GM18498 (cell line): ENCODE measurements at regions not wholly inside any gene's neighbourhood (a gene's known extent, or its start where the extent isn't known, plus 50 kb on each side); places are given as distances from the start of the nearest gene placed in this dataset.

Experiments
- ATAC-seq: cut with Tn5 transposase; IDR thresholded peaks from one replicate; pipeline ENCODE4 v1.9.1; 2021; ENCODE audit warnings: mild to moderate bottlenecking, moderate library complexity; ENCODE audit not compliant: unreplicated experiment

- ATAC-seq = no peak
These were observed 54.0 kb upstream of the STMND1 start for GRCh38 chr6:17047889-17048288.

DNA sequence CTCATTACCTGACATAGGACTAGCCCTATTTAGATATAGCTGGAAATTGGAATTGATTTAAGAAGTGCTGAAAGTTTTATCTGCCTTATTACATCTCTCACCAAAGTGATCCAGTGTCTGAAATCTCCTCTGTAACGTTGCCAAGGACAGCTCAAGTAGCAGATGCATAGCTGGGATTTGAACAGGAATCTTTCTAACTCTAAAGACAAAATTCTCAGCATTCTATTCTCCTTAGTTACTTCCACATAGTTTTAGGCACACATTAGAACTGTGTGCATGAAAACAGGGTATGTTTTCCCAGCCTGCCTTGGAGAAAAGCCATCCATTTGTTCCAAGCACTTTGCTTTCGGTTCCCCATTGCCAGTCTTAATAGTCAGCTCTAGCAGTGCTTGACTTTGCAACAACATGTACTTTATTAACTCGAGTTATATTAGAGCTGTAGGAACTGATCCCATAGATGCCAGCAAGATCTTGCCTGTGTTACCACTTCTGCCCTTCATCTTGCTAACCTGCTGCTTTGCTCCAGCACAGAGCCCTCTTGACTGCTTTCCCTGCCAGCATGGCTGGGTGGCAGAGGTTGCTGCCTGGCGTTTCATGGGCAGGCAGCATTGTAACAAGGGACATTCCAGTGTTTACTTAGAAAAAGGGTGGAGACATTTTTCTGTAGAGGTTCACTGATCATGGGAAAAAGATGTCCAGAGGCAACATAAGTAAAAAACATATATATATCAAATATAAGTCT lies 56.1 kb upstream of the STMND1 start:
- ATAC-seq = no peak

- ATAC-seq = no peak
These were observed 58.7 kb upstream of the STMND1 start for GRCh38 chr6:17043148-17043522.

DNA sequence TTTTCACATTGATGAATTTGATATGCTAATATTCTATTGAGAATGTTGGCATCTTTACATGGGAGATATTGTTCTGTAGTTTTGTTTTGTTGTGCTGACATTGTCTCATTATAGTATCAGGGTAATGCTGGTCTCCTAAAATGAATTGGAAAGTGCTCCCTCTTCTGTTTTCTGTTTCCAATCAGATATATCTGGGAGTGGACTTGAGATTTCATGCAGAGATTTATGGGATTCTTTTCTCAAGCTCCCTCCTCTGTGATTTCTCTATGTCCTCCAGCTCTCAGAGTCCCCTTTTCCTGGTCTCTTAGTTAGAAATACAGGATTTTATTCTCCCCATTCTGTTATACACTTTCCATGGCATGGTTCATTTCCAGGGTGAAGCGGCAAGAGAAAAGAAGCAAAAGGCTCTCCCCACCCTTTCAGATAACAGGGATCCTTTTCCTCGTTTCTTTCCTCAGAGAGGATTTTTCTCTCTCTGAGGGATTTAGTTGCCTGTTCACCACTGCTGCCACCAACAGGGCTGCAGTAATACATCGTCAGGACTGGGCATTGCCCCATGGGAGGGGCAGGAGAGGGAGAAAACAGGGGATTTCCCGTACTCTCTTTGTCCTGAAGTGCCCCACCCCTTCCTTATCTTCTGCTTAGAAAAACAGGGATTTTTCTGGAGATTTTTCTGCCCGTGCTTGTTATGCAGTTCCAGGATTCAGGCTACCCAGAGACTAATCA lies 59.3 kb upstream of the STMND1 start:
- ATAC-seq = no peak

- ATAC-seq = no peak
These were observed 62.6 kb upstream of the STMND1 start for GRCh38 chr6:17039266-17039665.

DNA sequence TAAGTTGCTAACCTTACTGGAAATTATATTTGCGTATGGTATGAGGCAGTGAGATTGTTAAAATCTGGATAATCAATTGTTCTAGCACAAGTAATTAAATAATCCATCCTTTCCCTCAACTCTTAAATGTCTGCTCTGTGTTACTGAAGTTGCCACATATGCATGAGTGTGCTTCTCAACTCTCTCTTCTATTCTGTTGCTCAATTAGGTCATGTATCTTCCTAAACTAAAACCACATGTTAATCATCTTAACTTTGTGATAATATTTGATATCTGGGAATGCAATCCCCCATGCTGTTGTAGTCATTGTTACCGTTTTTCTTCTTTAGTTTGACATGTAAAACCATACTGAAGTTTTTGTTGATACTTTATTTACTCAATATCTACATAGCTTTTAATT lies 63.5 kb upstream of the STMND1 start:
- ATAC-seq = no peak

GRCh38 chr6:17036065-17036393 lies 65.8 kb upstream of the STMND1 start:
- no peak for ATAC-seq

DNA sequence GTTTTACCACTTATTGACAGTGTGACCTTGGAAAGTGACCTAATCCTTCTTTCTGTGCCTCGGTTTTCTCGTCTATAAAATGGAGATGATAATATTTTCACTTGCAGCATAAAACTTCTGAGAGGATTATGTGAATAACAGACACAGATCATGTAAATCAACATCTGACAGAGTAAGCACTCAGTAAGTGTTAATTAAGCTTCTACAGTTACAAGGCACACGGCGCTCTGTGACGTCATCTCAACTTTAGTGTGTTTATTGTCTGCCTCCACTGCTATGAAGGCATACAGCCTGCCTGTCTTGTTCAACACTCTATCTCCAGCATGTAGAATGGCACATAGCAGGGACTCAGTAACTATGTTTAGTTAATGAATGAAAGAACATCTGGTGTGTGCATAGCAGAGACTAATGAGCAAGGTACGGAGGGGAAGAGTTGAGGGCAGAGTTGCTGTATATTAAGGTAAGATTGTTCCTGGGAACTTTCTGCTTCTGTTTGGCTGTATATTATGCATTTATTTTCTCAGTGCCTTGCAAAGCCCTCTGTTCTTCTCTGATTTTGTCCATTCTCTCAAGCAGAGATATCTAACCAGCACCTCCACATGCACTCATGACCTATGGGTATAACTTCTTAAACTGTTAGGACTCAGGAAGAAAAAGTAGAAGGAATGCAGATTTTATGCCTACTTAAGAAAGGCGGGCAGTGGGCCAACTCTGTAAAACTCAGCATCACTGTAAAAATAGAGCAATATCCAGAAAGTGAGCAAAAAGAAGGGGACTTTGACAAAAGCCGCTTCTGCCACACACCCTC lies 66.4 kb upstream of the STMND1 start:
- no peak for ATAC-seq

DNA sequence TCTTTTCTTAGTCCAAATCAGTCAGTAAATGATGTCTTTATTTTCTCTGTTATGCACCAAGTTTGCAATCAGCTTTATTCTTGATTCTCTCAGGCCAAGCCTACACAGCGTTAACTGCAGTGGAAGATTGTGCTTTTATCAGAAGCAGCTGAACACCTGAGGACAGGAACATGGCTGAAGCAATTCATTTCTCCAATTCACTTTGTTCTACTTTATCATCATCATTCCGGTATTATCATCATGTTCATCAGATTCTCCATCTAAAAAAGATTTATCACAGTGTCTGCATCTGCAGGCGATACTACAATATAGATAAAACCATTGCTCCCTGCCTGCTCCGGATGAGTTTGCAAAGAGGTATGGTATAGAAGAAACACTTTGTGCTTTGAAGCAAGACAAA lies 68.1 kb upstream of the STMND1 start:
- ATAC-seq = no peak

GRCh38 chr6:17032988-17033634 lies 68.7 kb upstream of the STMND1 start:
- no peak for ATAC-seq

DNA sequence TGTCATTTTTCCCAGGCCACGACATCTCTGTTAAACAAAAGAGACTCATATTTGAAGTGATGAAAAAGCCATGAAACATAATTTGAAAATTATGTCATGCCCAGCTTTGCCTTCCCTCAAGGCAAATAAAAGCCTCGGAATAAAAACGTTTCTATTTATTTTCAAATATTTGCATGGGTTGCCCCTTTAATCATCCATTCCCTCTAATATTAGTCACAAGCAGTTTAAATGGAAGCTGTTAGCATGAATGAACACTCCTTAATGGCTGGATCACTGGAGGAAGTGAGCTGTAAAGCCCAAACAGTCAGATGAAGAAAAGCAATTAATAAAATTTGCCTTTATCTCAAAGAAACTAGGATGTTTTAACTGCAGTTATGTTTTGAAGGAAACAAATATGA lies 69.3 kb upstream of the STMND1 start:
- ATAC-seq = no peak

DNA sequence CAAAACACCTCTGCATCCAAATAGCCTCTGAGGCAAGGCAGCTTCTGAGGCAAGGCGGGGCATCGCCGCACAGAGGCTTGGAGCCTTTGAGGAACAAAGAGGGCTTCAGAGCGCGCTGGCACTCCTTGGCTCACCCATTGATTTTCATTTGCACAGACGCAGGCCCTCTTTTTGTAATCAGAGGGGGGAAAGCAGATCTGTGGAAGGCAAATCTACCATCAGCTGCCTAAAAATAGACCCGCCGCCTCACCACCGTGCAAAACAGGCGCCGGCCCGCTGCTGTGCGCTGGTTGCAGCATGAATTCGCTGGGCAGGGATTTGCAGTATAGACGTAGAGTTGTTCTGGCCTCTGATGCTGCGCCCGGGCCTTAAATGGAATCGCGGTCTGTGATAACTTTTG lies 69.9 kb upstream of the STMND1 start:
- ATAC-seq = no peak

DNA sequence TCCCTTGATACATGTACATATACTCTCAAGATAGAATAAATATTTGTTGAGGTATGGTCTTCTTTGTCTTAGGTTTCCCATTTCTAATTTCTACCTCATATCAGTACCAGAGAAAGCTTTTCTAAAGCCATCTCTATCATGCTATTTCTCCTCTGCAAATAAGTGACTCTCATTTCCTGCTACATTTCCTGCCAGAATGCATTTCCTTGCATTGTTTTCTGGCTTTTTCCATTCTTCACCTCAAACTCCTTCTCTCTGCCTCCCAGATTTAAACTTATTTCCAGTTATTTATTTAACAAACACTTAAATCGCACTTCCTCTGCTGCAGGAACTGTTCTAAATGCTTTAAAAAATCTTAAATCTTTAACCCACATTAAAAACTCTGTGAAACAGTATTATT lies 74.4 kb upstream of the STMND1 start:
- ATAC-seq = no peak

DNA sequence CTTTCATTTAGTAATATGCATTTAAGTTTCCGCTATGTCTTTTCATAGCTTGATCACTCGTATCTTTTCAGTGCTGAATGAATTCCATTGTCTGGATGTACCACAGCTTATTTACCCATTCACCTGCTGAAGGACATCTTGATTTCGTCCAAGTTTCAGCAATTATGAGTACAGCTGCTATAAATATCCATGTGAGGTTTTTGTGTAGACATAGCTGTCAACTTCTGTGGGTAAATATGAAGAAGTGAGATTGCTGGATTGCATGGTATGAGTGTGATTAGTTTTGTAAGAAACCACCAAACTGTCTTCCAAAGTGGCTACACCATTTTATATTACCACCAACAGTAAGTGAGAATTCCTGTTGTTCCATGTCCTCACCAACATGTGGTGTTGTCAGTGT lies 79.2 kb upstream of the STMND1 start:
- ATAC-seq = no peak

DNA sequence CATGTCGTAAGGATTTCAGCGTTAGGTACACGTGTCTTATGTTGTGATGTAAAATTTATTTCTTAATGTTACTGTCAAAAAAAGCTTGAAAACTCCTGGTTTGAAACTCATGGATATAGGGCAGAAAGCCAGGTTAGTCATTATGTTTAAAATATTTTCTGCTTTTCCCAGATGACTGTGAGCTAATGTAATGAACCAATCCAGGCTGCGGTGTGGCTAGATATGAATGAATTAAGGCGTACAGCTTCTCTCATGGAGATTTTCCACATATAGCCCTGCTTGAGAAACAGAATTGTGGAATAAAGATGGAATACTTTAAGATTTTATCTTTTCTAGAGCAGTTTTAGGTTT lies 80.3 kb upstream of the STMND1 start:
- ATAC-seq = no peak

DNA sequence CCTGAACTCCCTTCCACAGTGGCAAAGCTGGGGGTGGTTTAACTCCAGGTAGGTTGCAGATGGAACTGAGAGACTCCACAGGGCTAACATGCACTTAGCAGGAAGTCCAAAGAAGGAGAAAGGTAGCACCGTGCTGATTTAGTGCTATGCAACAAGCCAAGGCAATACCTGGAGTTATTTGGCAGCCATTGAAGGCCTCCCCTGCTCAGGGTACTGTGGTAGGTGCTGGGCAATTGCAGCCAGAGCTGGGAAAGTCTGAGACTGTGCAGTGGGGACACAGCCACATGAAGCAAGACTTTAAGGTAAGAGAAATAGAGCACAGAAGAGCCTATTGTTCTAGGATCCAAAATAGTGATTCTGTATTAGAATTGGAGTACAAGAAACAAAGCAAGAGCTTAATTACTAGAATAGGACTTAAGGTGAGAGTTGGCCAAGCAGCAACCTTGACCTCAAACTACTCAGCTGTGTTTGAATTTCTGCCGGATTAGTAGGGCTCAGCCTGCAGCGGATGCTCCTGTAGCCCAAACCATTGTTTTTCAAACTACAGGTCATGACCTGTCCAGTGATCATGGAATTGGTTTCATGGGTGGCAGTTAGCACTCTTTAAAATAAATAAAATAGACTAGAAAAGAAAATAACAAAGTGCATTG lies 80.8 kb upstream of the STMND1 start:
- ATAC-seq = no peak

DNA sequence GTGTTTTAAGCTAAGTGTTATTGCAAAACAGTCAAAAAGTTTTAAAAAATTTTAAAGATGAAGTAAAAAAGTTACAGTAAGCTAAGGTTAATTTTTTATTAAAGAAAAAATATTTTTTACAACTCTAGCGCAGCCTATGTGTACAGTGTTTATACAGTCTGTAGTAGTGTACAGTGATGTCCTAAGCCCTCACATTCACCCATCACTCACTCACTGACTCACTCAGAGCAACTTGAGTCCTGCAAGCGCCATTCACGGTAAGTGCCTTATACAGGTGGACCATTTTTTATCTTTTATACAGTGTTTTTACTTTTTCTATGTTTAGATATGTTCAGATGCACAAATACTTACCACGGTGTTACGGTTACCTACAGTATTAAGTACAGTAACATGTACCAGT lies 83.4 kb upstream of the STMND1 start:
- ATAC-seq = no peak

- no peak for ATAC-seq
These were observed 84.4 kb upstream of the STMND1 start for GRCh38 chr6:17017416-17017815.

GRCh38 chr6:17015551-17016381 lies 86.1 kb upstream of the STMND1 start:
- peak; percentile 6 for ATAC-seq

DNA sequence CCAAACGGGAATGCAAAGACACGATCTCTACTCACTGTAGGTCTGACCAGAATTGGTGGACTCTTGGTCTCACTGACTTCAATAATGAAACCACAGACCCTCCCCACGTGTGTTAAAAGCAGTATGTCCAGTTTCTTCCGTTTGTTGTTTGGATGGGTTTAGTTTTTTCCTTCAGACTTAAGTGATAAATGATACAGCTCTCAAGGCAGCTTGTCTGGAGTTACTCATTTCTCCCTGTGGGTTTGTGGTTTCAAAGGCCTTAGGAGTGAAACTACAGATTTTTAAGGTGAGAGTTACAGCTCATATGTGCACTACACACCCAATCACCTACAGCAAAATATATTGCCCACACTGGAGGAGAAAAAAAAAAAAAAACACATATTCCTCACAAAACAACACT lies 86.7 kb upstream of the STMND1 start:
- ATAC-seq = peak; percentile 98
